ENCODE measurements at regions not wholly inside any gene's neighbourhood (a gene's known extent, or its start where the extent isn't known, plus 50 kb on each side); places are given as distances from the start of the nearest gene placed in this dataset.
"Not testable (repeated sequence)": the region's sequence is repeated elsewhere in the genome, so short reads cannot be mapped to it uniquely, and the experiment has no call there.

DNA sequence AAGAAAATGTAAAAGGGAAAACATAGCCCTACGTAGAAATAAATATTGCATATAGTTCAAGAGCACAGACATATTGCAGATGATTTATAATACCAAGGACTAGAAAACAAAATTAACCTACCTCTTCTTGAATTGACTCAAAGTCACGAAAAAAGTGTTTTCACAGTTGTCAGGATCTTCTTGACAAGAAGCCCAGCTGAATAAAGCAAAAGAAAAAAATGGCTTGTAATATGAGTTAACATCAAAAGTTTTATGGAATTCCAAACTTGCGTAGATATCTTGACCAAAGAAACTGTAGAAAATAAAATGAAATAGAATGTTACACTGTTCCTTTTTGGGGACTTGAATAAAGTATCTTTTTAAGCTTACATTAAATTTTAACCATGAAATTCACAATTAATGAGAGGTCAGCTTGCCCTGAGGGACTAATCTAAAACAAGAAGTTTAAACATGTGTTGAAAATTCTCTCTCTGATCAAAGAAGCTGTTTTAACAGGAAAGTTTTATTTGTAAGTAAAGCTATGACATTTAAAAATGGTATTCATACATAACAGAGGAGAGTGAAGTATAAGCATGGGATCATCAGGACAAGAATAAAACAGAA is 133.1 kb upstream of the SEMA3C start:
- DNase-seq (ENCODE audit: low spot score) (no peak), ATAC-seq (no peak)
- Mint-ChIP-seq H3K27ac (no peak overlapping the region), H3K4me1 (no peaks in the 10 kb centered on the region; the same call in 1 of the 2 replicates), H3K36me3 (peaks cover 22% of the 10 kb centered on the region), H3K4me3 (no peak overlapping the region), H3K27me3 (ENCODE audit: low read depth) (no peaks in the 10 kb centered on the region), H3K9me3 (peaks cover 32% of the 10 kb centered on the region)
- ChIA-PET POLR2A (no interaction called here), CTCF (no interaction called here)
- TF ChIP-seq SMAD3 (CRISPR knock-in tag; IDR thresholded peaks at IDR 0.05; ENCODE audit: borderline replicate concordance) (no peak), AFF4 (CRISPR knock-in tag; IDR thresholded peaks at IDR 0.05; ENCODE audit: borderline replicate concordance) (no peak), KAT7 (CRISPR knock-in tag; IDR thresholded peaks at IDR 0.05; ENCODE audit: borderline replicate concordance) (no peak), HMGA2 (CRISPR knock-in tag; IDR thresholded peaks at IDR 0.05) (no peak)
- TF ChIP-seq, protein P1, sequence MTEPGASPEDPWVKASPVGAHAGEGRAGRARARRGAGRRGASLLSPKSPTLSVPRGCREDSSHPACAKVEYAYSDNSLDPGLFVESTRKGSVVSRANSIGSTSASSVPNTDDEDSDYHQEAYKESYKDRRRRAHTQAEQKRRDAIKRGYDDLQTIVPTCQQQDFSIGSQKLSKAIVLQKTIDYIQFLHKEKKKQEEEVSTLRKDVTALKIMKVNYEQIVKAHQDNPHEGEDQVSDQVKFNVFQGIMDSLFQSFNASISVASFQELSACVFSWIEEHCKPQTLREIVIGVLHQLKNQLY (CRISPR knock-in tag; IDR thresholded peaks at IDR 0.05): no peak

GRCh38 chr7:81045491-81046030 is 126.7 kb upstream of the SEMA3C start:
- no peak for ATAC-seq
- ChIA-PET CTCF (no interaction called here), POLR2A (no interaction called here)
- no peaks in the 10 kb centered on the region for H3K27me3 Mint-ChIP-seq (ENCODE audit: low read depth)
- no peaks in the 10 kb centered on the region for H3K4me1 Mint-ChIP-seq
- H3K27ac Mint-ChIP-seq: no peak overlapping the region
- no peak for TF ChIP-seq NFATC4 (CRISPR knock-in tag; IDR thresholded peaks at IDR 0.05)
- TF ChIP-seq, protein P2, sequence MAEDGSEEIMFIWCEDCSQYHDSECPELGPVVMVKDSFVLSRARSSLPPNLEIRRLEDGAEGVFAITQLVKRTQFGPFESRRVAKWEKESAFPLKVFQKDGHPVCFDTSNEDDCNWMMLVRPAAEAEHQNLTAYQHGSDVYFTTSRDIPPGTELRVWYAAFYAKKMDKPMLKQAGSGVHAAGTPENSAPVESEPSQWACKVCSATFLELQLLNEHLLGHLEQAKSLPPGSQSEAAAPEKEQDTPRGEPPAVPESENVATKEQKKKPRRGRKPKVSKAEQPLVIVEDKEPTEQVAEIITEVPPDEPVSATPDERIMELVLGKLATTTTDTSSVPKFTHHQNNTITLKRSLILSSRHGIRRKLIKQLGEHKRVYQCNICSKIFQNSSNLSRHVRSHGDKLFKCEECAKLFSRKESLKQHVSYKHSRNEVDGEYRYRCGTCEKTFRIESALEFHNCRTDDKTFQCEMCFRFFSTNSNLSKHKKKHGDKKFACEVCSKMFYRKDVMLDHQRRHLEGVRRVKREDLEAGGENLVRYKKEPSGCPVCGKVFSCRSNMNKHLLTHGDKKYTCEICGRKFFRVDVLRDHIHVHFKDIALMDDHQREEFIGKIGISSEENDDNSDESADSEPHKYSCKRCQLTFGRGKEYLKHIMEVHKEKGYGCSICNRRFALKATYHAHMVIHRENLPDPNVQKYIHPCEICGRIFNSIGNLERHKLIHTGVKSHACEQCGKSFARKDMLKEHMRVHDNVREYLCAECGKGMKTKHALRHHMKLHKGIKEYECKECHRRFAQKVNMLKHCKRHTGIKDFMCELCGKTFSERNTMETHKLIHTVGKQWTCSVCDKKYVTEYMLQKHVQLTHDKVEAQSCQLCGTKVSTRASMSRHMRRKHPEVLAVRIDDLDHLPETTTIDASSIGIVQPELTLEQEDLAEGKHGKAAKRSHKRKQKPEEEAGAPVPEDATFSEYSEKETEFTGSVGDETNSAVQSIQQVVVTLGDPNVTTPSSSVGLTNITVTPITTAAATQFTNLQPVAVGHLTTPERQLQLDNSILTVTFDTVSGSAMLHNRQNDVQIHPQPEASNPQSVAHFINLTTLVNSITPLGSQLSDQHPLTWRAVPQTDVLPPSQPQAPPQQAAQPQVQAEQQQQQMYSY (CRISPR knock-in tag; IDR thresholded peaks at IDR 0.05): no peak
- peaks cover 40% of the 10 kb centered on the region for H3K36me3 Mint-ChIP-seq
- H3K9me3 Mint-ChIP-seq: peaks cover 55% of the 10 kb centered on the region
- no peak for DNase-seq (ENCODE audit: low spot score)
- H3K4me3 Mint-ChIP-seq: no peak overlapping the region

DNA sequence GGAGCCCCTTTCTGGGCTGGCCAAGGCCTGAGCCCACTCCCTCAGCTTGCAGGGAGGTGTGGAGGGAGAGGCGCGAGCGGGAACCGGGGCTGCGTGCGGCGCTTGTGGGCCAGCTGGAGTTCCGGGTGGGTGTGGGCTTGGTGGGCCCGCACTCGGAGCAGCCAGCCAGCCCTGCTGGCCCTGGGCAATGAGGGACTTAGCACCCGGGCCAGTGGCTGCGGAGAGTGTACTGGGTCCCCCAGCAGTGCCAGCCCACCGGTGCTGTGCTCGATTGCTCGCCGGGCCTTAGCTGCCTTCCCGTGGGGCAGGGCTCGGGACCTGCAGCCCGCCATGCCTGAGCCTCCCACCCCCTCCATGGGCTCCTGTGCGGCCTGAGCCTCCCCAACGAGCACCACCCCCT is 123.8 kb upstream of the SEMA3C start:
- H3K36me3 Mint-ChIP-seq: peaks cover 29% of the 10 kb centered on the region
- POLR2A ChIA-PET: not testable (repeated sequence)

DNA sequence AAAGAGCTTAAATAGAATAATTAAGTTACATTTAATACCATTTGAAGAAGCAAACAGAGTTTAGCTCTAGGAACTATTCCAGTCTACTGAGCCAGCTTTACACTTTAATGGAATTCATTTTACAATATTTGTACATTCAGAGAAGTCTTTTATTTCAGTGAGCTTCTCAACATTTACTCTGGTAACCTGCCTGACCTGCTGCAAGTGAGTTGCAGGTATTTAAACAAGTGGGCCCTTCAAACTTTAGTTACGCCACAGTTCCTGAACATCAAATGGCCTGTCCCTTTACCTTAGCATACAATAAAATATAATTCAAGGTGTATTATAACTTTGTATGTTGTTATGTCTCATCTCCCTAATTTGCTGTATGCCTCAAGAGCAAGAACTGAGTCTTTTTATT is 121.6 kb upstream of the SEMA3C start:
- Mint-ChIP-seq H3K27me3 (ENCODE audit: low read depth) (no peaks in the 10 kb centered on the region), H3K27ac (no peak overlapping the region), H3K36me3 (peaks cover 8% of the 10 kb centered on the region), H3K4me3 (no peak overlapping the region), H3K9me3 (peaks cover 18% of the 10 kb centered on the region), H3K4me1 (no peaks in the 10 kb centered on the region)
- DNase-seq (ENCODE audit: low spot score) (no peak), ATAC-seq (no peak)
- CTCF ChIA-PET: no interaction called here
- POLR2A ChIA-PET: no interaction called here
- TF ChIP-seq, protein P3, sequence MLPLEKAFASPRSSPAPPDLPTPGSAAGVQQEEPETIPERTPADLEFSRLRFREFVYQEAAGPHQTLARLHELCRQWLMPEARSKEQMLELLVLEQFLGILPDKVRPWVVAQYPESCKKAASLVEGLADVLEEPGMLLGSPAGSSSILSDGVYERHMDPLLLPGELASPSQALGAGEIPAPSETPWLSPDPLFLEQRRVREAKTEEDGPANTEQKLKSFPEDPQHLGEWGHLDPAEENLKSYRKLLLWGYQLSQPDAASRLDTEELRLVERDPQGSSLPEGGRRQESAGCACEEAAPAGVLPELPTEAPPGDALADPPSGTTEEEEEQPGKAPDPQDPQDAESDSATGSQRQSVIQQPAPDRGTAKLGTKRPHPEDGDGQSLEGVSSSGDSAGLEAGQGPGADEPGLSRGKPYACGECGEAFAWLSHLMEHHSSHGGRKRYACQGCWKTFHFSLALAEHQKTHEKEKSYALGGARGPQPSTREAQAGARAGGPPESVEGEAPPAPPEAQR (CRISPR knock-in tag; IDR thresholded peaks at IDR 0.05): no peak
- TF ChIP-seq, protein P4, sequence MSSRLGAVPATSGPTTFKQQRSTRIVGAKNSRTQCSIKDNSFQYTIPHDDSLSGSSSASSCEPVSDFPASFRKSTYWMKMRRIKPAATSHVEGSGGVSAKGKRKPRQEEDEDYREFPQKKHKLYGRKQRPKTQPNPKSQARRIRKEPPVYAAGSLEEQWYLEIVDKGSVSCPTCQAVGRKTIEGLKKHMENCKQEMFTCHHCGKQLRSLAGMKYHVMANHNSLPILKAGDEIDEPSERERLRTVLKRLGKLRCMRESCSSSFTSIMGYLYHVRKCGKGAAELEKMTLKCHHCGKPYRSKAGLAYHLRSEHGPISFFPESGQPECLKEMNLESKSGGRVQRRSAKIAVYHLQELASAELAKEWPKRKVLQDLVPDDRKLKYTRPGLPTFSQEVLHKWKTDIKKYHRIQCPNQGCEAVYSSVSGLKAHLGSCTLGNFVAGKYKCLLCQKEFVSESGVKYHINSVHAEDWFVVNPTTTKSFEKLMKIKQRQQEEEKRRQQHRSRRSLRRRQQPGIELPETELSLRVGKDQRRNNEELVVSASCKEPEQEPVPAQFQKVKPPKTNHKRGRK (CRISPR knock-in tag; IDR thresholded peaks at IDR 0.05; ENCODE audit: borderline replicate concordance): no peak
- TF ChIP-seq, protein P5, sequence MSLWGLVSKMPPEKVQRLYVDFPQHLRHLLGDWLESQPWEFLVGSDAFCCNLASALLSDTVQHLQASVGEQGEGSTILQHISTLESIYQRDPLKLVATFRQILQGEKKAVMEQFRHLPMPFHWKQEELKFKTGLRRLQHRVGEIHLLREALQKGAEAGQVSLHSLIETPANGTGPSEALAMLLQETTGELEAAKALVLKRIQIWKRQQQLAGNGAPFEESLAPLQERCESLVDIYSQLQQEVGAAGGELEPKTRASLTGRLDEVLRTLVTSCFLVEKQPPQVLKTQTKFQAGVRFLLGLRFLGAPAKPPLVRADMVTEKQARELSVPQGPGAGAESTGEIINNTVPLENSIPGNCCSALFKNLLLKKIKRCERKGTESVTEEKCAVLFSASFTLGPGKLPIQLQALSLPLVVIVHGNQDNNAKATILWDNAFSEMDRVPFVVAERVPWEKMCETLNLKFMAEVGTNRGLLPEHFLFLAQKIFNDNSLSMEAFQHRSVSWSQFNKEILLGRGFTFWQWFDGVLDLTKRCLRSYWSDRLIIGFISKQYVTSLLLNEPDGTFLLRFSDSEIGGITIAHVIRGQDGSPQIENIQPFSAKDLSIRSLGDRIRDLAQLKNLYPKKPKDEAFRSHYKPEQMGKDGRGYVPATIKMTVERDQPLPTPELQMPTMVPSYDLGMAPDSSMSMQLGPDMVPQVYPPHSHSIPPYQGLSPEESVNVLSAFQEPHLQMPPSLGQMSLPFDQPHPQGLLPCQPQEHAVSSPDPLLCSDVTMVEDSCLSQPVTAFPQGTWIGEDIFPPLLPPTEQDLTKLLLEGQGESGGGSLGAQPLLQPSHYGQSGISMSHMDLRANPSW (CRISPR knock-in tag; conservative IDR thresholded peaks at IDR 0.05; ENCODE audit: low read depth): no peak
- TF ChIP-seq ELF4 (CRISPR knock-in tag; IDR thresholded peaks at IDR 0.05; ENCODE audit: low read depth) (no peak), NFATC4 (CRISPR knock-in tag; IDR thresholded peaks at IDR 0.05) (no peak)
- TF ChIP-seq, protein P1 (CRISPR knock-in tag; IDR thresholded peaks at IDR 0.05): no peak

More for the DNA sequence above, 123.8 kb upstream of the SEMA3C start:
- DNase-seq (ENCODE audit: low spot score); H3K27ac Mint-ChIP-seq; ATAC-seq; H3K27me3 Mint-ChIP-seq (ENCODE audit: low read depth); H3K4me3 Mint-ChIP-seq; CTCF ChIA-PET; H3K4me1 Mint-ChIP-seq: not testable (repeated sequence)
- H3K9me3 Mint-ChIP-seq: peaks cover 40% of the 10 kb centered on the region
